Cerebellar cortex (tissue), 1 donor: ENCODE measurements at regions not wholly inside any gene's neighbourhood (a gene's known extent, or its start where the extent isn't known, plus 50 kb on each side); places are given as distances from the start of the nearest gene placed in this dataset.

ENCODE experiments used
- DNase-seq: peaks from one replicate; pipeline ENCODE4 v3.0.0-alpha.2; 2015; ENCODE audit warnings: low spot score

DNA sequence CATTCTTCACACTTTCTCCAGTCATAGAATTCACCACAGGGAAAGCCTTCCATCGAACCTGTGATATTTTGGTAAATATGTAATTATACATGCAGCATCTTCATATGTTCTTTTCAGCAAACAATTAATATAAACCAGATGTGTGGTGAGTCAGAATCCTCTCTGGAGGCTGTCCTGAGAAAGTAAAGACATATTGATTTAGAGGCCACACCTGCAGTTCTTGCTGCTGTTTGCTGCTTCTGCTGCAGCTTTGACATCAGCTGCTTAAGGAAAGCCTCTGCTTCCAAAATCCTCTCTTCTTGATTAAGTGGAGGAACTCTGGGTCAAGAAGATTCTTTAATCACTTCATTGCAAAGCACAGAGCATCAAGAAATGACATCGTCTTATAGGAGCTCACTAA, 568.8 kb upstream of the ZEB2 start:
- DNase-seq, result no peak

GRCh38 chr2:145086910-145087309, 567.0 kb upstream of the ZEB2 start:
- DNase-seq, result no peak

DNA sequence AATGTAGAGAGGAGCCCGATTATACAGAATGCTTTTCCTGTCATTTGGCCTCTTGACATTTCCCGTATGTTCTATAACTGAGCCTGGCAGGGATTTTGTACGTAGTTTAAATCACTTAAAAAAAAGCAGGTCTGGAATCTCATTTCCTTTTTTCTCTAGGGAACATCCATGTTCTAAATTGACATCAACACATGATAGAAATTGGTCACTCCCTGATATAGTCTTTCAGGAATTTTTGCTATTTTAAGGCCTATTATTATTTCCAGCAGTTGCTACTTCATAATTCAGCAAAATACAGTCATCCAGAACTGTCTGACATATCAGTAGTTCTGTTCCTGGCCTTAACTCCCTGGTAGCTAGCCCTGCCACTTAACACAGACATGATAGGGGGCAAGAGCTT, 565.7 kb upstream of the ZEB2 start:
- no peak for DNase-seq

- DNase-seq, result no peak
Measured at GRCh38 chr2:145080426-145080825, 560.5 kb upstream of the ZEB2 start.

- DNase-seq, result no peak
Measured at GRCh38 chr2:145079641-145080040, 559.7 kb upstream of the ZEB2 start.

DNA sequence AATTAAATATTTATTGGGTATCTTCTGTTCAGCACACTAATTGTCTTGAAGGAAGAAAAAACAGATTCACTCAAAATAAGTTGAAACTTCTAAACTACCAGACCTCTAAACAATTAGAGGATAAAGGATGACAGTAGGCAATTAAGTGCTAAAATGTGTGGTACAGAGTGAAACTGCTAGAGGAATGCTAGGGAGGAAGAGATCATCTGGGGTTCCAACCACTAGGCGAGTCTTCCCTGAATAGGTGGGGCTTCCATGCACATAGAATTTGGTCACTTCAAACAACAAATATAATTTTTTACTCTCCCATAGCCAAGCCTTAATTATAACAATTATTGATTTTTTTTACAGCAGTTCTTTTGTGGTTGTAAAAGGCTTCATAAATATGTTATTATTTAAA, 559.0 kb upstream of the ZEB2 start:
- DNase-seq, result no peak

- no peak for DNase-seq
Measured at GRCh38 chr2:145076085-145076484, 556.2 kb upstream of the ZEB2 start.

GRCh38 chr2:145075454-145076062, 555.6 kb upstream of the ZEB2 start:
- DNase-seq, result no peak

GRCh38 chr2:145070703-145071102, 550.8 kb upstream of the ZEB2 start:
- no peak for DNase-seq

DNA sequence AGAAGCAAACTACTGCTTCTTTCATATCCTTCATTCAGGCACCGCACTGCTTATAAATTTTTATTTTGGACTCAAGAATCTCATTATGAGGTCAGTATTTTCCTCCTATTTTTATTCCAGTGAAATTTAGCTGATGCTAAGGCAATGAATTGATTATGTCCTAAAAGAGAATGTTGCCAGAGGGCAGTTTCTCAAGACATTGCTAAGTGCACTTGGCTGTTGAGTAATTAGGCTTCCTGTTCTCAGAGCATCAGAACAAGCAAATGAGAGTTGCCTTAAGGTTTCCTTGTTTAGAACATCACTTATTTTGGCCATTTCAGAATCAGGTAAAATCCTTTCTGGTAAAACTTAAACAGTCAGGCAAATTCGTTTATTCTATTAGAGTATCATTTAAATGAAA, 548.6 kb upstream of the ZEB2 start:
- no peak for DNase-seq

DNA sequence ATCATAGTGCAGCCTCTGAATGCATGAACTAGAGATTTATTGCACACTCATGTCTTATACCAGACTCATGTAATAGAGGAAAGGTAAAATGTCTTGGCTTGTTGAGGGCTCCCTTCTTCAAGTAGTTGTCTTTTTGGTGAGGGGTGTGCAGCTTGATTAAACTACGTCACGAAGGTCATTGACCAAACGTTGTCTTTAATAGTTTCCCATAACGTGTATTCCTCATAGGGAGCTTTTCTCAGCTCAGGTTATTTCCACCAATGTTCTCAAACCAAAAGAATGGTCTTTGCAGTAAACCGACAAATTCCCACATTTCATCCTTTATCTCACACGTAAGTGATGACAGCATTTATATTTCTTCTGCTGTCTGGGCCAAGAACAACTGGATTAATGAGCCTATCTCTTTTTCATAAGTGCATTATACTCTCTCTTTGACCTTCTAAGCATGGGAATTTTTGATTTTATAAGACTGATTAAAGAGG, 547.7 kb upstream of the ZEB2 start:
- DNase-seq, result no peak

DNA sequence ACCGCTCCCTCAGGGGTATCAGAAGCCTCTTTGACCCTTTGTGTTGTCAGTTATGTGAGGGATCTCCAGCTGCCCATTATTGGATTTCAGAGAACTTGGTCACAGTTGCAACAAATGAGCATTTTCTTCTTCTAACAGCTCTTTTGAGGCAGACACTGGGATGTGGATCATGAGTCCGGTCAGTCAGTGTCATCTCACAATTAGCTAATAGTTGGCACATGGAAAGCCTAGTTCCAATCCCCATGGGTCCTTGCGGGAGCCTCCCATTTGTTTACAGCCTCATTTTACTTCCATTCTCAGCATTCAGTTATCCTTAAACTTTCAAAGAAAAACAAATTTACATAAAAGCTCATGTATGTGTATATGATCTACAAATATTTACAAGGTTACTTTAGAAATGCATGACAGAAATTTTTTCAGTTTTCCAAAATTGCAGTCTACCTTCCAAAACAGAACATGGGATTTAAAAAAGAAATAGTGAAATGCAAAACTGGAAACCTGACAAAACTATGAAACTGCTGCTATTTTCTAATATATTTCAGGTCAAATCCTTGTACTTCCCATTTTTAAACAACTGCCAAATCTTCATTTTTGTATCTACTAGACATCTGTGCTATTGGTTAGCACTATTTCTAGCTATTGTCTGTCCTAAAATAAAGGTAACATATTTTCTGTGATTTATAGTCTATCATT, 547.1 kb upstream of the ZEB2 start:
- DNase-seq, result no peak

DNA sequence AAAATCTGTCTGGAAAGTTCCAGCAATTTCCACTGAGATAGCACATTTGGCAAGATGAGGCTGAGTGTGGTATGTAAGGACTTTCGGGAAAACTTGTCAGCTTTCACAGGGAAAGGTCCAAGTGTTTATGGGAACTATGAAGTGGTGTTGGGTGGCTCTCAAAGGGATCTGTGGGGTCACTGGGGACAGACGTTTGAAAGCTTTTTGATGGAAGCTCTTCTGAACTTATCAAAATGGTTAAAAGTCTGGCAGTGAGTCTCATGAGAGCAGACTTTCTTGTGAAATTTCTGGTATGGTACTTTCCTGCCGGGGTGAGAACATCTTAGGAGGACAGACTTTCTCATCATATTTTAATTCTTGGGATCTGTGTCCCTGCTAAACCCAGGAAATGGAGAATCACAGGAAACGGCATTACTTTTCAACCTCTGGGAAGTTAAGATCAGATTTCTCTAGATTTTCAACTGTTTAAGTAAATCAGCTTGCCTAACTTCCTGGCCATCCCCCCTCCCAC, 546.3 kb upstream of the ZEB2 start:
- no peak for DNase-seq

DNA sequence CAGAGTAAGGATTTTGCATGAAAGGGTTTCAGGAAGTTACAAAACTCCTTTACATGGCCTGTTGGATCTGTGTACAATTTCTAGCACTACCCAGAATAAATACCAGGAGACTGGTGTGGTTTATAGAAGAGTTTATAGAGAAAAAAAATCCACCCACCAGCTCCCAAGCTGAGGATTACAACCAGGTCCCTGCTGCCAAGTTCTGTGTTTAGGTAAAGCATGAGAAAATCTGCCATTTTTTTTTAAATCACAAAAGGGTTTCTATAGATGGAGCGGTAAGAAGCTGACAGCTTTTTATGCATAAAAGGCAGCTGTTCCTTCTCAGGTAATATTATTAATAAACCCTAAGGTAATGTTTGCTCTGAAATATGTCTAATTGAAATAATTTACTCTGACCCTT, 545.4 kb upstream of the ZEB2 start:
- no peak for DNase-seq

DNA sequence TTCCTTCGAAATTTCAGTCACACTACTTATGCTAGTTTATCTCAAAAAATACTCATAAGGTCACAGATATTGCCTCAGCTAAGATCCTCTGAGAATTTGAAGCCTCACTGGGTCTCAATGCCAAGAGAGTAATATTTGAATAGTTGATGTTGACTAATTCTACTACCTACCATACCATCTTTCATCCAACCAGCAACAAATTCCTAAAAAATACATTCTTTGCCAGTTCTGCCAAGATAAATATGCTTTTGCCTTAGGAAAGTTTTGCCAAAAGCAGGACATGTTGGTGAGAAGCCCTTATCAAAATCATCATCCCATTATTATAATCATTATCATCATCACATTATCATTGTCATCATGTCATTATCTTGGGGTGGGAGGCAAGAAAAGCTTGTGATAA, 544.6 kb upstream of the ZEB2 start:
- no peak for DNase-seq

GRCh38 chr2:145060876-145061275, 541.0 kb upstream of the ZEB2 start:
- no peak for DNase-seq

DNA sequence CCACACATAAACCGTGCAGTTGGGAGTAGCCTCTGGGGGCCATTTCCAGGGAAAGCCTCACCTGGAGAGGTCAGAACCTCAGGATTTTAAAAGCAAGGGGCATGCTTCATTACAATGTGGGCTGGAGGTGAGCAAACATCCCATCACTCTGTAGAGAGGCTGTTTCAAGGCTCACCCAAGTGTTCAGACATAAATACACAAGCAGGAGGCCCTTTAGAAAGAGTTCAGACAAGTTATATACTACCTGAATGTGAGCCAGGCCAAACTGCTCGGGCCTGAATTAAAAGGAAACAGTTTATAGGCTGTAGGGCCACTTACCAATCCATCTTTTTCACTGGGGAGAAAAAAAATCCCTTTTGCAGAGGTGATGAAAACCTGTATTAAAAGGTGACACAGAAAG, 540.0 kb upstream of the ZEB2 start:
- DNase-seq, result no peak

DNA sequence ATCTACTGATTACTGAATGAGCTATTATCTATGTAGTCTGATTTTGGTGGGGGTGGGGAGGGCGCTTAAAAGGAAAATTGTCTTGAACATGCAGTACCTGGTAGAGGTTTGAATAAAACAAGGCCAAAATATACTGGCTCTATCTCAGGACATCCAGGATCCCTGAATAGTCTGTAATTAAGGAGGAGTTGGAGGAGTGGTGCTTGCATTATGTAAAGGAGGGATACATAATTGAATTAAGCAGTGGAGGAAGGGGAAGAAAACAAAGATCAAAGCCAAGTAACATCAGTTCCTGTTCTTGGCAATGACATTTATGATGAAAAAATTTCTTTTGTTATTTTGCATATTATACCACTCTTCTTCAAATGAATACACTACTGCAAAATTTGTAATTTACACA, 539.4 kb upstream of the ZEB2 start:
- no peak for DNase-seq

- no peak for DNase-seq
Measured at GRCh38 chr2:145058457-145058856, 538.5 kb upstream of the ZEB2 start.

DNA sequence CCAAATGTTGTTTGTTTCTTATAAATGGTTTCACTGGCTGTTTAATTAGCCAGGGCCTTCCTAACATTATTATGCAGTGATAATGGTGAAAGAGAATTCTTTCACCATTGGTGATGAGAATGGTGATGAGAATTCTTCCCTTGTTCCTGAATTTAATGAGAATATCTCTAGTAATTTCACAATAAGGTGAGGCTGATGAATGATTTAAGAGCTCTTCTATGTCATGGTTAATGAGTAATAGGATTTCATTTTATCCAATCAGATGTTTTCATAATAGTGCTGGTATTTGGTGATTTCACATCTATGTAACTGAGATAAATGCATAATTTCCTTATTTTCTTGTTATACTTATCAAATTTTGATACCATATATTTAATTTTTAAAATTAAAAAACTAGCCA, 535.7 kb upstream of the ZEB2 start:
- no peak for DNase-seq

GRCh38 chr2:145050134-145050533, 530.2 kb upstream of the ZEB2 start:
- DNase-seq, result no peak

DNA sequence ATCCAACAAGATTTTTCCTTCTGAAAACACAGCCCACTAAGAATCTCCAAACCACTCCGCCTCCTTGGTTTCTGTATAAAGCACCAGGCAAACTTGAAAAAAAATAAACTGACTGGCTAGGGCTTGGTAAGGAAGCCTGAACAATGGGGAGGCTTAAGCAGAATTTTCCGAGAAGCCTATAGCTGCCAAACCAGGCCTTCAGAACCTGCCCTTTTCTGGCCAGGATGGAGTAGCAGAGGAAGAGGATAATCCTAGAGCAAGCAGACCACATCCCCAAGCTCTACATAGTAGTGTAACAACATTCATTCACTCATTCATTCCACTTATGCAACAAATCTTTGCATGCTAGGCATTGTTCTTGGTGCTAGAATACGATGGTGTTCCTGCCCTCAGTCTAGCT, 529.6 kb upstream of the ZEB2 start:
- DNase-seq, result no peak

GRCh38 chr2:145047554-145047953, 527.6 kb upstream of the ZEB2 start:
- DNase-seq, result no peak

DNA sequence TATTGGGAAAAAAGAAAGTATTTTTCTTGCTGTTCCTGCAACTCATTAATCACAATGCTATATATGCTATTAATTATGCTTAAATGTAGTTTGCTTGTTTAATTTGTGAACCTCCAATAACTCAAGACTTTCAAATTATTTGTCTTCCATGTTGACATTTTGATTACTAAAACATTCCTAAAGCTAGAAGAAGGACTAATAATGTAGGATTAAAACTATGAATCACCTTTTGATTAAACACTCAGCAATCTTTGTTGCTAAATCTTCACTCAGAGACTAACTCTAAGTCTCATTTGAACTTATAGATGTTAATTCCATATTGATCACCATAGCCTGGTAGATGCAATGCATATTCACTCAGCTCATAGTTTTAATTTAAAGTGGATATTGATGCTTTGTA, 524.6 kb upstream of the ZEB2 start:
- no peak for DNase-seq
